ENCODE measurements at regions not wholly inside any gene's neighbourhood (a gene's known extent, or its start where the extent isn't known, plus 50 kb on each side); places are given as distances from the start of the nearest gene placed in this dataset.

GRCh38 chr1:79197421-79197820 lies 190.9 kb upstream of the ADGRL4 start:
- ChIA-PET POLR2A (no interaction called here), CTCF (no interaction called here)
- ATAC-seq (ENCODE audit: poor library complexity), result no peak
- Histone ChIP-seq H3K4me1 (ENCODE audit: insufficient read depth, low read length) (no peaks in the 10 kb centered on the region), H3K36me3 (ENCODE audit: insufficient read depth, low read length) (no peaks in the 10 kb centered on the region), H3K9me3 (ENCODE audit: control insufficient read depth in 1 of 2, insufficient read depth in 1 of 2, low read length in 2 of 2) (no peaks in the 10 kb centered on the region), H3K4me3 (ENCODE audit: low read length) (no peak overlapping the region), H3K27me3 (ENCODE audit: control insufficient read depth in 1 of 2, insufficient read depth in 2 of 2, low read length in 2 of 2) (no peaks in the 10 kb centered on the region), H3K27ac (ENCODE audit: low read depth in 1 of 2, low read length in 2 of 2) (no peak overlapping the region)
- no peak overlapping the region for H3K4me3 Mint-ChIP-seq
- no peak for DNase-seq
- H3K9me3 Mint-ChIP-seq, result peaks cover 5% of the 10 kb centered on the region
- no peaks in the 10 kb centered on the region for H3K36me3 Mint-ChIP-seq (ENCODE audit: low read depth)
- H3K27ac Mint-ChIP-seq, result no peak overlapping the region
- H3K4me1 Mint-ChIP-seq (ENCODE audit: low read depth), result peaks cover 4% of the 10 kb centered on the region
- H3K27me3 Mint-ChIP-seq, result no peaks in the 10 kb centered on the region
- intact Hi-C loops (cut with DNase I, micrococcal nuclease), result loop anchor here in 1 of 2 experiments (5.0 kb wide), 1 partner anchor 50 kb away; no protein-coding TSS in a partner anchor
- no peak for TF ChIP-seq CTCF (IDR thresholded peaks at IDR 0.05)

- Histone ChIP-seq H3K27me3 (ENCODE audit: control insufficient read depth in 1 of 2, insufficient read depth in 2 of 2, low read length in 2 of 2) (no peaks in the 10 kb centered on the region), H3K9me3 (ENCODE audit: control insufficient read depth in 1 of 2, insufficient read depth in 1 of 2, low read length in 2 of 2) (no peaks in the 10 kb centered on the region), H3K4me3 (ENCODE audit: low read length) (no peak overlapping the region), H3K36me3 (ENCODE audit: insufficient read depth, low read length) (no peaks in the 10 kb centered on the region), H3K4me1 (ENCODE audit: insufficient read depth, low read length) (no peaks in the 10 kb centered on the region), H3K27ac (ENCODE audit: low read depth in 1 of 2, low read length in 2 of 2) (no peak overlapping the region)
- intact Hi-C loops (cut with DNase I, micrococcal nuclease), result loop anchor here in 1 of 2 experiments (5.0 kb wide), 1 partner anchor 51 kb away; no protein-coding TSS in a partner anchor
- TF ChIP-seq CTCF (IDR thresholded peaks at IDR 0.05), result no peak
- peaks cover 5% of the 10 kb centered on the region for H3K9me3 Mint-ChIP-seq
- H3K27me3 Mint-ChIP-seq, result no peaks in the 10 kb centered on the region
- H3K36me3 Mint-ChIP-seq (ENCODE audit: low read depth), result no peaks in the 10 kb centered on the region
- DNase-seq (no peak), ATAC-seq (ENCODE audit: poor library complexity) (no peak)
- H3K4me1 Mint-ChIP-seq (ENCODE audit: low read depth), result peaks cover 4% of the 10 kb centered on the region
- ChIA-PET CTCF (no interaction called here), POLR2A (no interaction called here)
- no peak overlapping the region for H3K4me3 Mint-ChIP-seq
- H3K27ac Mint-ChIP-seq, result no peak overlapping the region
Observed at GRCh38 chr1:79196211-79196610, 189.7 kb upstream of the ADGRL4 start.

GRCh38 chr1:79193211-79194079 lies 186.9 kb upstream of the ADGRL4 start:
- ChIA-PET POLR2A (no interaction called here), CTCF (interaction anchor here (0.6 kb wide), 1 partner anchor 10 kb away, joined by 3 read pairs; no protein-coding TSS in a partner anchor)
- Mint-ChIP-seq H3K27me3 (no peaks in the 10 kb centered on the region), H3K36me3 (ENCODE audit: low read depth) (no peaks in the 10 kb centered on the region), H3K4me1 (ENCODE audit: low read depth) (peaks cover 4% of the 10 kb centered on the region), H3K4me3 (no peak overlapping the region), H3K9me3 (peaks cover 5% of the 10 kb centered on the region), H3K27ac (no peak overlapping the region)
- Histone ChIP-seq H3K27ac (ENCODE audit: low read depth in 1 of 2, low read length in 2 of 2) (no peak overlapping the region), H3K4me1 (ENCODE audit: insufficient read depth, low read length) (no peaks in the 10 kb centered on the region), H3K9me3 (ENCODE audit: control insufficient read depth in 1 of 2, insufficient read depth in 1 of 2, low read length in 2 of 2) (no peaks in the 10 kb centered on the region), H3K36me3 (ENCODE audit: insufficient read depth, low read length) (no peaks in the 10 kb centered on the region), H3K27me3 (ENCODE audit: control insufficient read depth in 1 of 2, insufficient read depth in 2 of 2, low read length in 2 of 2) (no peaks in the 10 kb centered on the region), H3K4me3 (ENCODE audit: low read length) (no peak overlapping the region)
- no peak for TF ChIP-seq CTCF (IDR thresholded peaks at IDR 0.05)
- ATAC-seq (ENCODE audit: poor library complexity) (no peak), DNase-seq (no peak)
- intact Hi-C loops (cut with DNase I, micrococcal nuclease), result no loop called here
